ENCODE measurements at regions not wholly inside any gene's neighbourhood (a gene's known extent, or its start where the extent isn't known, plus 50 kb on each side); places are given as distances from the start of the nearest gene placed in this dataset.

- ChIA-PET POLR2A (no interaction called here), CTCF (no interaction called here), RAD21 (ENCODE audit: low non-redundant PET in 1 of 2, low total read pairs in 2 of 2, uncharacterized antibody in 2 of 2, unreplicated experiment in 2 of 2) (no interaction called here)
- Histone ChIP-seq H3K9ac (ENCODE audit: low read length) (no peak overlapping the region), H3K4me2 (ENCODE audit: low read length) (no peak overlapping the region), H3K79me2 (ENCODE audit: insufficient read depth, low read length) (no peaks in the 10 kb centered on the region), H4K20me1 (ENCODE audit: insufficient read depth) (no peaks in the 10 kb centered on the region), H3K4me1 (ENCODE audit: control insufficient read depth in 1 of 2, insufficient read depth in 2 of 2, low read length in 2 of 2) (no peaks in the 10 kb centered on the region), H3K9me2 (ENCODE audit: insufficient read depth) (no peaks in the 10 kb centered on the region), H3K27ac (ENCODE audit: low read depth, low read length) (no peak overlapping the region), H2AFZ (ENCODE audit: low read depth, low read length, poor library complexity, severe bottlenecking) (no peak overlapping the region), H3K9me3 (ENCODE audit: control insufficient read depth in 1 of 2, insufficient read depth in 1 of 2, low read depth in 1 of 2, low read length in 2 of 2) (no peaks in the 10 kb centered on the region), H3K27me3 (ENCODE audit: insufficient read depth, low read length) (no peaks in the 10 kb centered on the region), H3K36me3 (ENCODE audit: control insufficient read depth in 1 of 2, insufficient read depth in 2 of 2, low read length in 2 of 2) (no peaks in the 10 kb centered on the region), H3K4me3 (replicated peaks in 1 of 2; ENCODE audit: low read depth in 1 of 2, low read length in 2 of 2) (no peak overlapping the region)
- no TSS peak for BruUV-seq (replicated peaks)
- ATAC-seq (no peak), DNase-seq (ENCODE audit: low read depth, low spot score) (no peak)
- intact Hi-C loops (cut with micrococcal nuclease), result no loop called here
- TF ChIP-seq ZFX (IDR thresholded peaks at IDR 0.05) (no peak), EZH2phosphoT487 (IDR thresholded peaks at IDR 0.05; ENCODE audit: borderline replicate concordance) (no peak), YY1 (IDR thresholded peaks at IDR 0.05; ENCODE audit: extremely low read depth, insufficient replicate concordance, low read depth, low read length) (no peak), POLR2A (IDR thresholded peaks at IDR 0.05; ENCODE audit: borderline replicate concordance, extremely low read depth, insufficient read depth, insufficient read length) (no peak), POLR2AphosphoS5 (IDR thresholded peaks at IDR 0.05; ENCODE audit: low read depth, low read length) (no peak), RAD21 (IDR thresholded peaks at IDR 0.05; ENCODE audit: low read depth) (no peak), CBX3 (IDR thresholded peaks at IDR 0.05; ENCODE audit: low read depth) (no peak), MAX (IDR thresholded peaks at IDR 0.05) (no peak), EGR1 (IDR thresholded peaks at IDR 0.05; ENCODE audit: low read depth) (no peak), SRF (IDR thresholded peaks at IDR 0.05; ENCODE audit: low read depth) (no peak), TCF7L2 (IDR thresholded peaks at IDR 0.05; ENCODE audit: borderline replicate concordance, extremely low read depth, insufficient read depth, insufficient read length) (no peak), ATF3 (IDR thresholded peaks at IDR 0.05) (no peak), CTCF (IDR thresholded peaks at IDR 0.05 in 2 of 3, conservative IDR thresholded peaks at IDR 0.05 in 1 of 3; ENCODE audit: borderline replicate concordance in 1 of 3, insufficient read depth in 1 of 3, low read depth in 2 of 3, low read length in 2 of 3) (no peak), SP1 (IDR thresholded peaks at IDR 0.05; ENCODE audit: low read depth) (no peak), JUND (IDR thresholded peaks at IDR 0.05) (no peak), SIN3A (IDR thresholded peaks at IDR 0.05; ENCODE audit: low read depth) (no peak), CEBPB (IDR thresholded peaks at IDR 0.05; ENCODE audit: low read depth) (no peak)
- TF ChIP-seq, protein P1, sequence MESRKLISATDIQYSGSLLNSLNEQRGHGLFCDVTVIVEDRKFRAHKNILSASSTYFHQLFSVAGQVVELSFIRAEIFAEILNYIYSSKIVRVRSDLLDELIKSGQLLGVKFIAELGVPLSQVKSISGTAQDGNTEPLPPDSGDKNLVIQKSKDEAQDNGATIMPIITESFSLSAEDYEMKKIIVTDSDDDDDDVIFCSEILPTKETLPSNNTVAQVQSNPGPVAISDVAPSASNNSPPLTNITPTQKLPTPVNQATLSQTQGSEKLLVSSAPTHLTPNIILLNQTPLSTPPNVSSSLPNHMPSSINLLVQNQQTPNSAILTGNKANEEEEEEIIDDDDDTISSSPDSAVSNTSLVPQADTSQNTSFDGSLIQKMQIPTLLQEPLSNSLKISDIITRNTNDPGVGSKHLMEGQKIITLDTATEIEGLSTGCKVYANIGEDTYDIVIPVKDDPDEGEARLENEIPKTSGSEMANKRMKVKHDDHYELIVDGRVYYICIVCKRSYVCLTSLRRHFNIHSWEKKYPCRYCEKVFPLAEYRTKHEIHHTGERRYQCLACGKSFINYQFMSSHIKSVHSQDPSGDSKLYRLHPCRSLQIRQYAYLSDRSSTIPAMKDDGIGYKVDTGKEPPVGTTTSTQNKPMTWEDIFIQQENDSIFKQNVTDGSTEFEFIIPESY (IDR thresholded peaks at IDR 0.05; ENCODE audit: extremely low read depth, insufficient replicate concordance, low read length), result no peak
Measured at GRCh38 chr3:111314181-111314873, 227.7 kb upstream of the CD96 start.

Data from HCT116 (cell line).